Ectodermal cell (in vitro differentiated cells): ENCODE measurements at regions not wholly inside any gene's neighbourhood (a gene's known extent, or its start where the extent isn't known, plus 50 kb on each side); places are given as distances from the start of the nearest gene placed in this dataset.

ENCODE experiments used
- H3K27ac ChIP-seq: 2 replicates; pipeline ENCODE4 v1.7.0; 2013; ENCODE audit warnings: mild to moderate bottlenecking, low read depth, low read length; ENCODE audit not compliant: insufficient read depth, poor library complexity, severe bottlenecking
- H3K27me3 ChIP-seq: 2 replicates; pipeline ENCODE4 v1.7.0; 2013; ENCODE audit warnings: mild to moderate bottlenecking, low read length; ENCODE audit not compliant: insufficient read depth, control insufficient read depth, poor library complexity, severe bottlenecking
- H3K36me3 ChIP-seq: one replicate; pipeline ENCODE4 v1.7.0; 2013; ENCODE audit warnings: low read length; ENCODE audit not compliant: control insufficient read depth, insufficient read depth
- H3K4me1 ChIP-seq: one replicate; pipeline ENCODE4 v1.7.0; 2013; ENCODE audit warnings: low read length; ENCODE audit not compliant: control insufficient read depth, insufficient read depth
- H3K4me3 ChIP-seq: 2 replicates; pipeline ENCODE4 v1.7.0; 2013; ENCODE audit warnings: low read depth, low read length, control low read depth; ENCODE audit not compliant: insufficient read depth
- H3K9me3 ChIP-seq: 2 replicates; pipeline ENCODE4 v1.7.0; 2013; ENCODE audit warnings: mild to moderate bottlenecking, low read length, moderate library complexity; ENCODE audit not compliant: control insufficient read depth
- WGBS, 2 experiments: methylation state at CpG; one replicate each; pipeline ENCODE4 v1.1.7; 2013; ENCODE audit warnings: missing lambda C conversion rate in 2 of 2; 5-methylcytosine and 5-hydroxymethylcytosine counted together

DNA sequence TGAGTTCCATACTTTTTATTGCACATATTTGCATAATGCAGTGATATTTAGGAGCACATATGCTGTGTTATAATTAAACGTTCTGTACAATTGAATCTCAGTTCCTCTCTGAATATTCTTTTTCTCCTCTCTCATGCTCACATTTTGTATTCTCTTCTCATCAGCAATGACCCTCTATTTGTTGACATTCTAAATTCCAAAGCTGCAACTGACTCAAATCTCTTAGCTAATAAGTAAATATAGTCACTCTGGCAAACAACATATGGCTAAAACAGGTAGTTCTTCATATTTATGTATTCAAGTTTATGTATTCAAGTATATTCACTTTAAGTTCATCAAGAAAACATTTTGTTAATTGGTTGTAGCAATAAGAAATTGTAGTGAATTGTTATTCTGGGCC lies 907.4 kb upstream of the VRK2 start:
- 94 to 100% methylated on average over 1 of the region's 1 CpG for WGBS, 2 experiments
- no peaks in the 10 kb centered on the region for H3K9me3 ChIP-seq
- no peaks in the 10 kb centered on the region for H3K27me3 ChIP-seq
- no peak overlapping the region for H3K4me3 ChIP-seq
- no peaks in the 10 kb centered on the region for H3K4me1 ChIP-seq
- no peak overlapping the region for H3K27ac ChIP-seq
- no peaks in the 10 kb centered on the region for H3K36me3 ChIP-seq

DNA sequence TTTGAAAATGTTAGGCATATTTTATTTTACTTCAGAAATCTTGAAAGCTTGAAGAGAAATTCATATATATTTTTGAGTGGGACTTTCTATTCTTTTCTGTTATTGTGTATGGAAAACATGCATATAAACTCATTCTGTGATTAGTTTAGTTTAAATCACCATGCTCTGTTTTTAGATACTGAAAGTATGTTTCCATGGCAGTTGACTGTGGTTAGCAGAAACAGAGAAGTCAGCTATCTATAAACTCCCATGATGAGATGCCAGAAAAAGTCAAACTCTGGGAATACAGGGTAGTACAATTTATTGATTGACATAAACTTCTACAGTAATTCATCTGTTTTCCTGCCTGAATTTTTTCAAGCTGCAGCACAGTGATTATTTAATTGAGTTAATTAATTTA lies 905.3 kb upstream of the VRK2 start:
- no peaks in the 10 kb centered on the region for H3K27me3 ChIP-seq
- no peak overlapping the region for H3K27ac ChIP-seq
- H3K4me3 ChIP-seq, result no peak overlapping the region
- no peaks in the 10 kb centered on the region for H3K36me3 ChIP-seq
- H3K4me1 ChIP-seq, result no peaks in the 10 kb centered on the region
- no peaks in the 10 kb centered on the region for H3K9me3 ChIP-seq

DNA sequence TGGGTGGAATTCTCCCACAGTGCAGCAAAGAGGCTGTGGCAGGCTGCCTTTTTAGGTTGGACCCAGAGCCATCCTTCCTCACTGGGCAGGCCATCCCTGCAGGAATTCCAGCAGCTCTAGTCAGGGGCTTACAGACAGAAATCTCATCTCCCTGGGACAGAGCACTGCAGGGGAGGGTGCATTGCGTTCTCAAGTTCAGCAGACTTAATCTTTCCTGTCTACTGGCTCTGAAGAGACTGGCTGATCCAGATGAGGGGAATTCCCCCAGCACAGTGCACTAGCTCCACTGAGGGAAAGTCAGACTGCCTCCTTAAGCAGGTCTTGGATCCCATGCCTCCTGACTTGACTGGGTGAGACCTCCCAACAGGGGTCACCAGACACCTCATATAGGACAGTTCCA lies 899.7 kb upstream of the VRK2 start:
- H3K9me3 ChIP-seq, result no peaks in the 10 kb centered on the region

DNA sequence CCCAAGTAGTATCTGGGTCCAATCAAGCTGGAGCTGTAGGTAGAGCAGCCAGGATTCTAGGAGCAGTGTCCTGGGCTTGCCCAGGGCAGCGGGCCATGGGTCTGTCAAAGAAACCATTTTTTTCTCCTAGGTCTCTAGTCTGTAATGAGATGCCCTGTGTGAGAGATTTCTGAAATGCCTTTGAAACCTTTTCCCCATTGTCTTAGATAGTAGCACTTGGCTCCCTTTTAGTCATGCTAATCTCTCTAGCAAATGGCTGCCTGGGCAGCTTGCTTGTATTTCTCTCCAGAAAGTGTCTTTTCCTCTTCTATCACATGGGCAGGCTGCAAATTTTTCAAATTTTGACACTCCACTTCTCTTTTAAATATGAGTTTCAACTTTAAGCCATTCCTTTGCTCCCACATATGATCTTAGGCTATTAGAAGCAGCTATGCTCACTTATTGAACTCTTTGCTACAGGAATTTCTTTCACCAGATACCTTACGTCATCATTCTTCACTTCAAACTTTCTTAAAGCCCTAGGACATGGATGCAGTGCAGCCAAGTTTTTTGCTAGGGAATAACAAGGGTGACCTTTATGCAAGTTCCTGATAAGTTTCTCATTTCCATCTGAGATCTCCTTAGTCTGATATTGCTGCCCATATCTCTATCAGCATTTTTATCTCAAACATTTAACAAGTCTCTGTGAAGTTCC lies 890.2 kb upstream of the VRK2 start:
- Histone ChIP-seq H3K4me3 (no peak overlapping the region), H3K4me1 (no peaks in the 10 kb centered on the region), H3K9me3 (no peaks in the 10 kb centered on the region), H3K27ac (no peak overlapping the region), H3K36me3 (no peaks in the 10 kb centered on the region), H3K27me3 (no peaks in the 10 kb centered on the region)
- WGBS, 2 experiments, result 74 to 88% methylated on average over 2 of the region's 2 CpGs

More for the DNA sequence above, 899.7 kb upstream of the VRK2 start:
- Histone ChIP-seq H3K4me3 (no peak overlapping the region), H3K4me1 (no peaks in the 10 kb centered on the region), H3K27me3 (no peaks in the 10 kb centered on the region), H3K27ac (no peak overlapping the region), H3K36me3 (no peaks in the 10 kb centered on the region)
- WGBS, 2 experiments, result 68 to 81% methylated on average over 1 of the region's 1 CpG

DNA sequence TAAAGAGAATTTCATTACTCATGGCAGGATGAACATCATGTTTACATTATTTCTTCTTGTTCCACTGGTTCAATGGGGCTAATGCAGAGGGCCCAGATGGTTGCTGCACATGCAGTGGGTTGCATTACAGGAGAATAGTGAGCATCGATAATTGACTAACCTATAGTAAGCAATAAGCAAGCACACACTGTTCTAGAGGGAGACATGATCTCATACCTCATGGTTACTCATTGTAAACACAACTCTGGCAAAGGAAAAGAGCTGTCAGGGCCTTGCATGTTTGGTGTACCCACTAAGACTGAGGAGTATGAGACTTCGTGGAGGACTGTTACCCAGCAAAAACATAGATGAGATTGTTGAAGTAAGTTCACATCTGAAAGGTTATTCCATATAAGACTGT lies 885.6 kb upstream of the VRK2 start:
- 96 to 100% methylated on average over 2 of the region's 2 CpGs for WGBS, 2 experiments
- H3K27ac ChIP-seq, result no peak overlapping the region
- no peaks in the 10 kb centered on the region for H3K4me1 ChIP-seq

DNA sequence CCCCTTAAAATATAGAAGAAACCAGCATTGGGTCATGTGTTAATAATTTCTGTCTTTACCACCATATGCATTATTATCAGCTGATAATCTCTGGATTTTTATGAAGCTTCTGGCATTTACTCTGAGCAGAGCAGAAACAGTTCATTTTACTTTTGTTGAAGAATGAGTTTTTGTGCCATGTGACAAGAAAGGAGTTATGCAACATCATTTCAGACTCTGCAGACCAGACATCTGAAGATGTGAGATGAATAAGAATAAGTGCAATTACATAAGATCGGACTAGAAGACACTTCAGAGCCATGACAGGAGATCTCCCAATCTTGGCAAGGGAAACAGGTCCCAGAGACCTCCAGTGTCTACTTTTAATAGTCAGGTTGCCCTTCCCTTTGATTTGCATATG lies 869.4 kb upstream of the VRK2 start:
- no peaks in the 10 kb centered on the region for H3K9me3 ChIP-seq
- H3K36me3 ChIP-seq, result no peaks in the 10 kb centered on the region
- WGBS, 2 experiments, result 90 to 98% methylated on average over 1 of the region's 1 CpG
- no peak overlapping the region for H3K4me3 ChIP-seq
- H3K4me1 ChIP-seq, result no peaks in the 10 kb centered on the region
- no peaks in the 10 kb centered on the region for H3K27me3 ChIP-seq
- H3K27ac ChIP-seq, result no peak overlapping the region

More for the DNA sequence above, 885.6 kb upstream of the VRK2 start:
- Histone ChIP-seq H3K27me3 (no peaks in the 10 kb centered on the region), H3K36me3 (no peaks in the 10 kb centered on the region), H3K9me3 (no peaks in the 10 kb centered on the region), H3K4me3 (no peak overlapping the region)

DNA sequence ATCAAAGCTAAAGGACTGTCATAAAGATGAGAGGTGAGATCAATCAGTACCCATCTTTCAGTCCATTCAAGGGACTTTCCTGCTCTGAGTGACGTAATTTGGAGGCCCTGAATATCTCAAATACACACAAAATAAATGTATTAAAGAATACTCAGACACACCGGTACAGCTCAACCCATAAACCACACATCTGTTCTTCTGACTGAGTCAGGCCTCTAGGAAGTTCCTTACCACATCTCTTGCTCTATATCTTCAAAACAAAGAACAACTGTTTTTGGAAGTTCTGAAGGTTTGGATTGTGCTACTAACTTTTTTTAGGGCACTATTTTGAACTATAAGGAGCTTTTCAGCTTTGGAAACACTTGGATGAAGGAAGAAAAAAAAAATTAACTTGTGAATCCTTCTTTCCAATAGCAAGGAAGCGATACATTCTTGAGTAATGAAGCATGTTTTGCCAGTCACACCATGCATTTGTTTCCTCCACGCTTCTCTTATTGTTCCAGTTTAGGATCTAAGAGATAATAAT lies 866.5 kb upstream of the VRK2 start:
- Histone ChIP-seq H3K4me1 (no peaks in the 10 kb centered on the region), H3K9me3 (no peaks in the 10 kb centered on the region), H3K4me3 (no peak overlapping the region), H3K27ac (no peak overlapping the region), H3K36me3 (no peaks in the 10 kb centered on the region), H3K27me3 (no peaks in the 10 kb centered on the region)
- 87 to 98% methylated on average over 3 of the region's 4 CpGs for WGBS, 2 experiments

DNA sequence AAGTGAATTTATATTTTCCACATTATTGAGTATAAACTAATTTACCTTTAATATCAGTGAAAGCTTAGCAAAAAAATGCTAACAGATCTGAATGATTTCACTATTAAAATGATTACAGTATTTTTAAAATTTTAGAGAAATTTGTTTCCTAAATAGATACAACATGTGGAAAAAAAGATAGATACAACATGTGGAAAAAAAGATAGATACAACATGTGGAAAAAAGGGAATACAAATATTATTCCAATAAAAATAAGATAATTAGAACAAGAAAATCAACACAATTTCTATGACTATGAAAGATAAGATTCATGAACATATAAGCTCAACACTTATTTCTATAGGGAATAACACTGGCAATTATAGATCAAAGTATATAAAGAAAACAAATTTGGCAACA lies 865.9 kb upstream of the VRK2 start:
- no peak overlapping the region for H3K4me3 ChIP-seq
- no peaks in the 10 kb centered on the region for H3K36me3 ChIP-seq
- H3K4me1 ChIP-seq, result no peaks in the 10 kb centered on the region
- no peak overlapping the region for H3K27ac ChIP-seq
- H3K27me3 ChIP-seq, result no peaks in the 10 kb centered on the region
- no peaks in the 10 kb centered on the region for H3K9me3 ChIP-seq

DNA sequence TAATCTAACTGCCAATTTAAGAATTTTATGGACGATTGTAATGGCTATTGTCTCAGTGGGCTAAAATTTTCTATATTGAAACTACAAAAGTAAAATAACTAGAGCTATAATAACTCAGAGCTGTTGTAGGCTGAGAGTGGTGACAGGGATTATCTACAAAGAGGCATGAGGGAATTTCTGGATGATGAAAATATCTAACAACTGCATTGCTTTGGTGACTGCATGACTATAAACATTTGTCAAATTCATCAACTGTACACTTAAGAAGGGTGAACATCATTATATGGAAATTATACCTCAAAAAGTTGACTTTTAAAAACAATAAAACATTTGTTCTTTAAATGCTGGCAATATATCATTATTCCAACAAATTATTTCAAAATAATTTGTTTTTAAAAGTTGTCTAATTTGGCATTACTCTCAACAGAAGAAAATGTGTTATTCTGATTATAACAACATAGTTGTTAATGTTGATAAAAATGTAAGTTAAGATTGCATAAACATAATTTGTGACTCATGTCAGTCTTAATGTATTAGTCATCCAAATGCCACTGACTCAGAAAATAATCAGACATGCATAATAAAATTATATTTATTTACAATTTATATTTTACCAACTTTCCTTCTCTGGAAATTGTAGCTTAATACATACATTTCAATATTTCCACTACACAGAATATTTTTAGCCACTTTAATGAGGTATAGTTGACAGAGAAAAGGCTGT lies 865.1 kb upstream of the VRK2 start:
- H3K27me3 ChIP-seq, result no peaks in the 10 kb centered on the region
- H3K9me3 ChIP-seq, result no peaks in the 10 kb centered on the region
- H3K27ac ChIP-seq, result no peak overlapping the region
- H3K4me1 ChIP-seq, result no peaks in the 10 kb centered on the region
- H3K36me3 ChIP-seq, result no peaks in the 10 kb centered on the region
- H3K4me3 ChIP-seq, result no peak overlapping the region
- no CpG with 5 or more reads among the region's 1 CpG for WGBS, 2 experiments

DNA sequence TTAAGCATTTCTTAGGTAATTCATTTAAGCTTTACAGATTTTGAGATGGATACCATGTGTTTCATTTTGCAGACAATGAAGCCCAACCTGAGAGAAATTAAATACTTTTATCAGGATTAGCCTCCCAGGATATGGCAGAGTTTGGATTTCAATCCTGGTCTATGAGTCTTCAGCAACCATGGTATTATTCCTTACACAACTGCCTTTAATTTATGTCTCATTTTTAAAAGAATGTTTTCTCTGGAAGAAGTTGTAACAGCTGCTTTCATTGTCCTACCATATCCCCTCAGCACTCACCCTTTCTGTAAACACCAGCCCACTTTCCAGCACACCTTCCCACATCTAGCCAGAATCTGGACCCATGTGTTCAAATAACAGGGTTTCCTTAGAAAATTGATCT lies 863.7 kb upstream of the VRK2 start:
- Histone ChIP-seq H3K27ac (no peak overlapping the region), H3K4me1 (no peaks in the 10 kb centered on the region), H3K4me3 (no peak overlapping the region), H3K9me3 (no peaks in the 10 kb centered on the region), H3K36me3 (no peaks in the 10 kb centered on the region), H3K27me3 (no peaks in the 10 kb centered on the region)
